Lower leg skin (tissue), 3 donors: ENCODE measurements at regions not wholly inside any gene's neighbourhood (a gene's known extent, or its start where the extent isn't known, plus 50 kb on each side); places are given as distances from the start of the nearest gene placed in this dataset.

Source experiments
- POLR2A ChIP-seq, 2 donors: fragments of 450-650 bp; IDR thresholded peaks; one replicate each; pipeline ENCODE4 v1.6.1; 2016 to 2017; ENCODE audit warnings: antibody characterized with exemption in 2 of 2, mild to moderate bottlenecking in 1 of 2, moderate library complexity in 1 of 2
- TF ChIP-seq, protein P1 (sequence below), 3 donors: fragments of 450-650 bp; IDR thresholded peaks; one replicate each; pipeline ENCODE4 v1.5.1; 2016; ENCODE audit warnings: antibody characterized with exemption in 3 of 3, mild to moderate bottlenecking in 3 of 3, moderate library complexity in 2 of 3

DNA sequence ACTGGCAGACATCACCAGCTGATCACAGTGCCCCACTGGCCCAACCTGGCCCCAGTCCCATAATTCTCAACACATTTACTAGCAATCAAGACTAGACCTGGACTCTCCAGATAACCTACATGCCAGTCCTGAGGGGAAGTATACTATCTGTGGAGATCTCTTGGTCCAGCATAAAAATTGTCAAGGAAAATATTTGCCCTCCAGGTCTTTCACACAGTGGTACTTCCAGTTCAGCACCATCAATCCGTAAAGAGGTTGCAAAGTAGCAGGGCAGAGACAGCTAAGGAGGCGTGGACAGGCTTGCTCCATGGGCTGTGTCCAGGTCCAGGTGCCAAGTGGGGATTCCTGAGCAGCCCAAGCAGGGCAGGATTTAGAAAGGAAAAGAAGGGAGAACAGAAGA is 143.6 kb upstream of the BACE2 start:
- TF ChIP-seq, protein P1, sequence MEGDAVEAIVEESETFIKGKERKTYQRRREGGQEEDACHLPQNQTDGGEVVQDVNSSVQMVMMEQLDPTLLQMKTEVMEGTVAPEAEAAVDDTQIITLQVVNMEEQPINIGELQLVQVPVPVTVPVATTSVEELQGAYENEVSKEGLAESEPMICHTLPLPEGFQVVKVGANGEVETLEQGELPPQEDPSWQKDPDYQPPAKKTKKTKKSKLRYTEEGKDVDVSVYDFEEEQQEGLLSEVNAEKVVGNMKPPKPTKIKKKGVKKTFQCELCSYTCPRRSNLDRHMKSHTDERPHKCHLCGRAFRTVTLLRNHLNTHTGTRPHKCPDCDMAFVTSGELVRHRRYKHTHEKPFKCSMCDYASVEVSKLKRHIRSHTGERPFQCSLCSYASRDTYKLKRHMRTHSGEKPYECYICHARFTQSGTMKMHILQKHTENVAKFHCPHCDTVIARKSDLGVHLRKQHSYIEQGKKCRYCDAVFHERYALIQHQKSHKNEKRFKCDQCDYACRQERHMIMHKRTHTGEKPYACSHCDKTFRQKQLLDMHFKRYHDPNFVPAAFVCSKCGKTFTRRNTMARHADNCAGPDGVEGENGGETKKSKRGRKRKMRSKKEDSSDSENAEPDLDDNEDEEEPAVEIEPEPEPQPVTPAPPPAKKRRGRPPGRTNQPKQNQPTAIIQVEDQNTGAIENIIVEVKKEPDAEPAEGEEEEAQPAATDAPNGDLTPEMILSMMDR (IDR thresholded peaks at IDR 0.05), result no peak
- no peak for TF ChIP-seq POLR2A (IDR thresholded peaks at IDR 0.05)
